Breast epithelium (tissue), 3 donors: ENCODE measurements at regions not wholly inside any gene's neighbourhood (a gene's known extent, or its start where the extent isn't known, plus 50 kb on each side); places are given as distances from the start of the nearest gene placed in this dataset.

Experiments used
- CTCF ChIP-seq, 3 donors: fragments of 450-650 bp; IDR thresholded peaks; one replicate each; pipeline ENCODE4 v1.5.1; 2016 to 2017; ENCODE audit warnings: antibody characterized with exemption in 3 of 3, mild to moderate bottlenecking in 3 of 3, moderate library complexity in 3 of 3
- POLR2A ChIP-seq: fragments of 450-650 bp; IDR thresholded peaks from one replicate; pipeline ENCODE4 v1.6.1; 2016; ENCODE audit warnings: antibody characterized with exemption, mild to moderate bottlenecking, moderate library complexity
- POLR2AphosphoS5 ChIP-seq, 3 donors: sonication (generic); formaldehyde crosslinking; IDR thresholded peaks; one replicate each; pipeline ENCODE4 v1.6.1; 2017; ENCODE audit warnings: antibody characterized with exemption in 3 of 3

GRCh38 chr20:48298433-48298832, 513.2 kb upstream of the SULF2 start:
- TF ChIP-seq CTCF (IDR thresholded peaks at IDR 0.05) (no peak), POLR2AphosphoS5 (IDR thresholded peaks at IDR 0.05) (no peak), POLR2A (no peak)
